CD4-positive, alpha-beta T cell (primary cell): ENCODE measurements at regions not wholly inside any gene's neighbourhood (a gene's known extent, or its start where the extent isn't known, plus 50 kb on each side); places are given as distances from the start of the nearest gene placed in this dataset.

ENCODE experiments used
- ATAC-seq: fragments of 200-7000 bp; cut with Tn5 transposase; one replicate; pipeline ENCODE4 v1.10.0; 2022; ENCODE audit warnings: mild to moderate bottlenecking; ENCODE audit not compliant: poor library complexity
- CTCF ChIA-PET: fragments of 350-600 bp; sonication (Branson Sonifier 250); formaldehyde crosslinking; loops from one replicate; lab custom pipeline; 2021; ENCODE audit warnings: antibody characterized with exemption, inconsistent platforms; lab: Charles Lee
- POLR2A ChIA-PET: fragments of 350-600 bp; sonication (Branson Sonifier 250); formaldehyde crosslinking; loops from one replicate; lab custom pipeline; 2021; ENCODE audit warnings: antibody characterized with exemption, inconsistent platforms; lab: Charles Lee
- DNase-seq, 14 experiments: peaks; one replicate each; pipeline ENCODE4 v3.0.0-alpha.2; 2013 to 2020; ENCODE audit warnings: mixed read lengths in 2 of 14
- H3K27ac ChIP-seq, 2 donors: one replicate each; pipeline versions ENCODE4 v1.5.1 to v1.7.0; 2013; ENCODE audit warnings: low read length in 2 of 2, low read depth in 1 of 2, mild to moderate bottlenecking in 1 of 2
- H3K27me3 ChIP-seq, 2 experiments: 1 replicate in 1 of 2; 2 replicates in 1 of 2; pipeline versions ENCODE4 v1.6.1 to v1.7.0; 2013; ENCODE audit warnings: low read length in 2 of 2, control low read depth in 1 of 2, mild to moderate bottlenecking in 1 of 2, moderate library complexity in 1 of 2; ENCODE audit not compliant: insufficient read depth in 2 of 2, control insufficient read depth in 1 of 2
- H3K36me3 ChIP-seq: one replicate; pipeline ENCODE4 v1.6.1; 2013; ENCODE audit warnings: low read length, control low read depth; ENCODE audit not compliant: insufficient read depth
- H3K4me1 ChIP-seq: one replicate; pipeline ENCODE4 v1.6.1; 2013; ENCODE audit warnings: low read length, control low read depth; ENCODE audit not compliant: insufficient read depth
- H3K4me3 ChIP-seq: one replicate; pipeline ENCODE4 v1.5.1; 2013; ENCODE audit warnings: mild to moderate bottlenecking, low read length, moderate library complexity
- H3K9me3 ChIP-seq, 2 experiments: 1 replicate in 1 of 2; 2 replicates in 1 of 2; pipeline versions ENCODE4 v1.6.1 to v1.7.0; 2013; ENCODE audit warnings: low read length in 2 of 2, mild to moderate bottlenecking in 2 of 2, control low read depth in 1 of 2, moderate library complexity in 1 of 2; ENCODE audit not compliant: control insufficient read depth in 1 of 2, insufficient read depth in 1 of 2
- H3K27ac Mint-ChIP-seq: one replicate; pipeline ENCODE4 v1.8.0; 2020; ENCODE audit warnings: mixed read lengths
- H3K27me3 Mint-ChIP-seq: one replicate; pipeline ENCODE4 v1.8.0; 2021; ENCODE audit warnings: mixed read lengths
- H3K36me3 Mint-ChIP-seq: one replicate; pipeline ENCODE4 v1.8.0; 2021; ENCODE audit warnings: low read depth, mixed read lengths
- H3K4me1 Mint-ChIP-seq: one replicate; pipeline ENCODE4 v1.8.0; 2021; ENCODE audit warnings: low read depth, mixed read lengths
- H3K4me3 Mint-ChIP-seq: one replicate; pipeline ENCODE4 v1.8.0; 2020; ENCODE audit warnings: mild to moderate bottlenecking, mixed read lengths
- H3K9me3 Mint-ChIP-seq: one replicate; pipeline ENCODE4 v1.8.0; 2020; ENCODE audit warnings: mixed read lengths
- intact Hi-C, 2 experiments: fragments of 100-400 bp; cut with DNase I in 1 of 2; cut with micrococcal nuclease in 1 of 2; formaldehyde crosslinking; loops; one replicate each; pipeline versions ENCODE4 v1.15.1 to v1.9.0; 2023 to 2025; cut with DNase I, micrococcal nuclease
- TF ChIP-seq, protein P1 (sequence below): fragments of 200-600 bp; IDR thresholded peaks from one replicate; pipeline ENCODE4 v1.8.0; 2022; ENCODE audit warnings: antibody characterized with exemption, mild to moderate bottlenecking

DNA sequence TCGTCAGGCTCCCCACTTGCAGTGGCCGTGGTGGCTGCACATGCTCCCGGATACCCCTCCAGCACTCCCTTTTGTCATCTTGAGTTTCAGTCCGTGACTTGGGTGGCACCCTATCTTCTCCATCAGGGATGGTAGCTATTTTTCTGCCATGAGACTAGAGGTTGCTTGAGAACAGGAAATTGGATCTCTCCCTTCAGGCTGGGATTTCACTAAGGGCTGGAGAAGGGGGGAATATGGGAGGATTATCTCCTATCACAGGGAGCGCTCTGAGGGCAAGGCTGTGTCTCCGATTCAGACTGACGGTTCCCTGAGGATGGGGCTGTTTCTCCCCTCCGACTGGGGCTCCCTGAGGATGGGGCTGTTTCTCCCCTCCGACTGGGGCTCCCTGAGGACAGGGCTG is 123.1 kb downstream of the MRPL14 start:
- peak overlapping the region; percentile 38 for H3K4me3 Mint-ChIP-seq

DNA sequence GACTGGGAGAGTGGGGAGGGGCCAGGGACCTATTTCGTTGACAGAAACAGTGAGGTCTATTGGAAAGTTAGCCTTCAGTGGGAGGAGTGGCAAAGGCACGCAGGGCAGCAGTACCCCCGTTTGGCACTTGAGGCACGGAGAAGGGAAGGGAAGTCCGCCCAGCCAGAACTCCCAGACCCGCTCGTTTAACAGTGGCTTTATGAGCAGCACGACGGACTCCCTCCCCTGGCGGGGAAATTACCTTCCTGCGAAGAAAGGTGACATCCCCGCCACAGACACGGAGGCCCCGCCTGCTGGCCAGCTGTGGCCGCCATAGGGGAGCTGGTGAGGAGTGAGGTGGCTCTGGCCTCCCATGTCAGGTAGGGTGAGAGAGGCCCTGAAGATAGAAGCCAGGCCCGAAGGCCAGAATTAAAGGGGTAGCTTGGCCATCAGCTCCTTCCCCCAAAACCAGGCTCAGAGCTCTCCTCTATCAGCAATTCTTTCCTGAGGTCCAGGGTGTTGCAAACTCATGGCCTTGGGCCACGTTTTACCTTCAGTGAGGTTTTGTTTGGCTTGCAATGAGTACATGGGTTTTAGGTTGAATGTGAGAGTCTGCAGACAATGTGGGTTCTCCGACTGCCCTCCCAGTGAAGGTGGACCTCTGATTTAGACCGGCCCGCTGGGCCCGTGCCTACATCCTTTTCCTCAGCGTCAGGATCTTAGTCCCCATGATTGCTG is 123.7 kb downstream of the MRPL14 start:
- no peak for ATAC-seq

More for the DNA sequence above, 123.1 kb downstream of the MRPL14 start:
- Mint-ChIP-seq H3K27me3 (peaks cover 59% of the 10 kb centered on the region), H3K9me3 (no peaks in the 10 kb centered on the region), H3K4me1 (peaks cover 13% of the 10 kb centered on the region), H3K27ac (no peak overlapping the region), H3K36me3 (no peaks in the 10 kb centered on the region)
- Histone ChIP-seq H3K4me1 (peaks cover 17% of the 10 kb centered on the region), H3K36me3 (no peaks in the 10 kb centered on the region), H3K4me3 (no peak overlapping the region), H3K27ac (no peak overlapping the region), H3K27me3 (peaks cover 43 to 47% of the 10 kb centered on the region in 2 experiments), H3K9me3 (peaks cover 0 to 6% of the 10 kb centered on the region in 2 experiments)
- intact Hi-C loops: loop anchor here in 1 of 2 experiments (5.0 kb wide), 2 partner anchors 68 to 232 kb away; partner anchors contain the start of gene VEGFA
- TF ChIP-seq, protein P1, sequence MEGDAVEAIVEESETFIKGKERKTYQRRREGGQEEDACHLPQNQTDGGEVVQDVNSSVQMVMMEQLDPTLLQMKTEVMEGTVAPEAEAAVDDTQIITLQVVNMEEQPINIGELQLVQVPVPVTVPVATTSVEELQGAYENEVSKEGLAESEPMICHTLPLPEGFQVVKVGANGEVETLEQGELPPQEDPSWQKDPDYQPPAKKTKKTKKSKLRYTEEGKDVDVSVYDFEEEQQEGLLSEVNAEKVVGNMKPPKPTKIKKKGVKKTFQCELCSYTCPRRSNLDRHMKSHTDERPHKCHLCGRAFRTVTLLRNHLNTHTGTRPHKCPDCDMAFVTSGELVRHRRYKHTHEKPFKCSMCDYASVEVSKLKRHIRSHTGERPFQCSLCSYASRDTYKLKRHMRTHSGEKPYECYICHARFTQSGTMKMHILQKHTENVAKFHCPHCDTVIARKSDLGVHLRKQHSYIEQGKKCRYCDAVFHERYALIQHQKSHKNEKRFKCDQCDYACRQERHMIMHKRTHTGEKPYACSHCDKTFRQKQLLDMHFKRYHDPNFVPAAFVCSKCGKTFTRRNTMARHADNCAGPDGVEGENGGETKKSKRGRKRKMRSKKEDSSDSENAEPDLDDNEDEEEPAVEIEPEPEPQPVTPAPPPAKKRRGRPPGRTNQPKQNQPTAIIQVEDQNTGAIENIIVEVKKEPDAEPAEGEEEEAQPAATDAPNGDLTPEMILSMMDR: no peak
- CTCF ChIA-PET: no interaction called here
- ATAC-seq (no peak), DNase-seq (no peak)
- POLR2A ChIA-PET: no interaction called here

DNA sequence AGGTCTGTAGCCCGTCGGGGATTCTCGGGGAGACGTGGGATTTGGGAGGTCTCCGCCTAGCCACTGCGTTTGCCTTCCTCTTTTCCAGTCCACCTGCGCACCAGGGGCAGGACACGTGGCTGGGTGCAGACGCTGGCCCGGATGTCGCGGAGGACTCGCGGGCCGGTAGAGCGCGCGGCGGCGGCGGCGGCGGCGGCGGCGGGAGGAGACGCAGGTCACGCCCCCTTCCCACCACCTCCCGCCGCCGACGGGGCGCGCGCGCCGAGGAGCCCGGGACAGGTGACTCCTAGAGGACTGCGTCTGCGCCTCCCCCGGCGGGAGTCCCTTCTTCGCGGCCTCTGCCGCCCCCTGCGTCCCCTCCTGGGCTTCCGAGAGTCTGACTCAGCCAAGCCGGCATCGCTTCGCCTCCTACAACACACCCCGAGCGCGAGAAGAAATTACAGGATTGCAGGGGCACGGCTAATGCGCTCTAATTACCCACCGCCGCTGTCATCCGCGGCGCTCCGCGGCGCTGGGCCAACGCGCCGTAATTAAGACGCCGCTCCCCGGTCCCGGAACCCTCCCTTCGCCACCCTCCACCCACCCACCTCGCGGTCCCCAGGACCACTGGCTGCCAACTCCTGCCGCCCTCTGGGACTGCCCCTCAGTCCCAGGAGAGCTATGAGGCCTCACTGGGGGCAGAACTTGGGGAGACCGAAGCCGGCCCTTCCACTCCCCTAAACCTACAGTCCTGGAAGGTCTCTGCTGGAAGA is 124.5 kb downstream of the MRPL14 start:
- Histone ChIP-seq H3K27ac (no peak overlapping the region), H3K4me3 (peak overlapping the region; percentile 53), H3K9me3 (peaks cover 0 to 6% of the 10 kb centered on the region in 2 experiments), H3K27me3 (peaks cover 35 to 47% of the 10 kb centered on the region in 2 experiments), H3K4me1 (peaks cover 17% of the 10 kb centered on the region), H3K36me3 (no peaks in the 10 kb centered on the region)
- Mint-ChIP-seq H3K27ac (no peak overlapping the region), H3K4me1 (peaks cover 13% of the 10 kb centered on the region), H3K36me3 (no peaks in the 10 kb centered on the region), H3K4me3 (peak overlapping the region; percentile 76), H3K27me3 (peaks cover 59% of the 10 kb centered on the region), H3K9me3 (no peaks in the 10 kb centered on the region)
- peak; percentile 15 to 77 (median 46) for DNase-seq
- ATAC-seq: peak; percentile 77
- intact Hi-C loops: loop anchor here in 1 of 2 experiments (5.0 kb wide), 2 partner anchors 70 to 230 kb away; partner anchors contain the start of gene VEGFA
- TF ChIP-seq, protein P1: no peak
- ChIA-PET POLR2A (no interaction called here), CTCF (no interaction called here)

More for the DNA sequence above, 123.7 kb downstream of the MRPL14 start:
- Histone ChIP-seq H3K4me1 (peaks cover 17% of the 10 kb centered on the region), H3K27ac (no peak overlapping the region), H3K9me3 (peaks cover 0 to 6% of the 10 kb centered on the region in 2 experiments), H3K27me3 (peaks cover 40 to 47% of the 10 kb centered on the region in 2 experiments), H3K36me3 (no peaks in the 10 kb centered on the region), H3K4me3 (peak overlapping the region; percentile 53)
- CTCF ChIA-PET: no interaction called here
- Mint-ChIP-seq H3K27ac (no peak overlapping the region), H3K9me3 (no peaks in the 10 kb centered on the region), H3K27me3 (peaks cover 59% of the 10 kb centered on the region), H3K4me1 (peaks cover 13% of the 10 kb centered on the region), H3K4me3 (peak overlapping the region; percentile 38), H3K36me3 (no peaks in the 10 kb centered on the region)
- intact Hi-C loops: loop anchor here in 1 of 2 experiments (5.0 kb wide), 2 partner anchors 69 to 231 kb away; partner anchors contain the start of gene VEGFA
- POLR2A ChIA-PET: no interaction called here
- DNase-seq: peak in 2 of 14 experiments; percentile 44 to 58
- TF ChIP-seq, protein P1: no peak
